ENCODE measurements at regions not wholly inside any gene's neighbourhood (a gene's known extent, or its start where the extent isn't known, plus 50 kb on each side); places are given as distances from the start of the nearest gene placed in this dataset.

DNA sequence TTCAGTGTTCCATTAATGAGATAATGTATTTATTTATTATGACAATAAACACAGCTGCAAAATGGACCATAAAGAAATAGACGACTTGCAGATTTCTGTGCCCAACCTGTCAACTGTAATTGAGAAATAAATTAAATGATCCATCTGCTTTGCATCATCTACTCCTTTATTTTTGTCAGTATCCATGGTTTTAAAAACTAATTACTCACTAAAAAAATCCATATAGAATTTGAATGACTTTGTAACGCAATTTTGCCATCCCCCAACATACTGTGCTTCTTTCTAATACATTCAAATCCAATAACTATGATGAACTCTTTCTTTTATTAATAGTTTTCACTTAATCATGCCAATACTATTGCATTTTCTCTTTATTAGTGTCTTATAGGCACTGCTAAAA lies 388.5 kb upstream of the SORCS1 start:
- H3K9me3 ChIP-seq (ENCODE audit: control insufficient read depth in 1 of 2, low read length in 2 of 2): no peaks in the 10 kb centered on the region
- no peak overlapping the region for H3K4me3 Mint-ChIP-seq
- H3K27ac ChIP-seq (ENCODE audit: low read depth, low read length): no peak overlapping the region
- intact Hi-C loops (cut with micrococcal nuclease): no loop called here
- H3K4me3 ChIP-seq (ENCODE audit: low read length in 2 of 2): no peak overlapping the region
- no peak overlapping the region for H3K27ac Mint-ChIP-seq
- peaks cover 6 to 33% (median 20%) of the 10 kb centered on the region in 8 donors for H3K9me3 Mint-ChIP-seq
- POLR2A ChIA-PET (ENCODE audit: partially characterized antibody): no interaction called here
- H3K27me3 ChIP-seq (ENCODE audit: insufficient read depth, low read length): no peaks in the 10 kb centered on the region
- no peaks in the 10 kb centered on the region for H3K27me3 Mint-ChIP-seq
- H3K36me3 Mint-ChIP-seq: no peaks in the 10 kb centered on the region
- no peaks in the 10 kb centered on the region for H3K4me1 Mint-ChIP-seq
- H3K4me1 ChIP-seq (ENCODE audit: insufficient read depth, low read length): no peaks in the 10 kb centered on the region
- no peaks in the 10 kb centered on the region for H3K36me3 ChIP-seq (ENCODE audit: insufficient read depth, low read length)
- CTCF ChIA-PET (ENCODE audit: partially characterized antibody): no interaction called here
- DNase-seq: no peak

DNA sequence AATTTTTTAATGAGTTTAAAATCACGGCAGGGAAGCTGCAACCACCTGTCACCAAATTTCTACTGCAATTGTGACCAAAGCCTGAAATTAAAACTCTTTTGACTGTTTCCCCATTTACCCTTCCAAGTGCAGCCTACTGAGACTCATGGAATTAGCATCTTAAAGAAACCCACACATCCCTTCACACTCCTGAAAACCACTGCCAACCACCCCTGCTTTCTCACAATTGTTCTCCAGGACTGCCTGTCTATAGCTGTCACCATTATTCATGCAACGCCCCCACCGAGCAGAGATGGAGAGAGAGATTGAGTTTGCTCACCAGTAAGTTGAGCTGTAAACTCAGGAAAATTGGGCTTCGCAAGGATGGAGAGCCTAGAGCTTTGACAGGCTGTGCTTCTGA lies 383.8 kb upstream of the SORCS1 start:
- CTCF ChIA-PET (ENCODE audit: partially characterized antibody): no interaction called here
- POLR2A ChIA-PET (ENCODE audit: partially characterized antibody): no interaction called here
- no peak for DNase-seq
- Histone ChIP-seq H3K9me3 (ENCODE audit: control insufficient read depth in 1 of 2, low read length in 2 of 2) (no peaks in the 10 kb centered on the region), H3K27ac (ENCODE audit: low read depth, low read length) (no peak overlapping the region), H3K27me3 (ENCODE audit: insufficient read depth, low read length) (no peaks in the 10 kb centered on the region), H3K4me1 (ENCODE audit: insufficient read depth, low read length) (no peaks in the 10 kb centered on the region), H3K4me3 (ENCODE audit: low read length in 2 of 2) (no peak overlapping the region), H3K36me3 (ENCODE audit: insufficient read depth, low read length) (no peaks in the 10 kb centered on the region)
- H3K27ac Mint-ChIP-seq: no peak overlapping the region
- no peaks in the 10 kb centered on the region for H3K36me3 Mint-ChIP-seq
- H3K4me1 Mint-ChIP-seq: no peaks in the 10 kb centered on the region
- H3K9me3 Mint-ChIP-seq: peaks cover 3 to 33% (median 13%) of the 10 kb centered on the region in 8 donors
- no peak overlapping the region for H3K4me3 Mint-ChIP-seq
- intact Hi-C loops (cut with micrococcal nuclease): no loop called here
- H3K27me3 Mint-ChIP-seq: no peaks in the 10 kb centered on the region

DNA sequence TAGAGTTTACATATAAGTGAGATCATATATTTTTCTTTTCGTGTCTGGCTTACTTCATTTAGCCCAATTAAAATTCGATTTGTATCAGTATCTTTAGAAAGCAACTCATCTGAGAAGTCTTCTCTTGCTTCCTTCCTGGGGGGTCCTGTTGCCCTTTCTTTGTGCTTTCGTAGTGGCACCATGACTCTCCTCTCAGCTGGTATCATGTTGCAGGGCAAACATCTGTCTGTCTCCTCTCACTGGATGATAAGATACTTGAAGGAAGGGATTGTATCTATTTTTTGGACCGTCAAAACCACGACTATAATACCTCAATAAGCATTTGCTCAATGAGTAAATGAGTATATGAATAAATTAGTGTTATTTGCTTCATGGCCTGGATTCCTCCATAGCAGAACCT lies 382.5 kb upstream of the SORCS1 start:
- no peak overlapping the region for H3K27ac ChIP-seq (ENCODE audit: low read depth, low read length)
- CTCF ChIA-PET (ENCODE audit: partially characterized antibody): no interaction called here

DNA sequence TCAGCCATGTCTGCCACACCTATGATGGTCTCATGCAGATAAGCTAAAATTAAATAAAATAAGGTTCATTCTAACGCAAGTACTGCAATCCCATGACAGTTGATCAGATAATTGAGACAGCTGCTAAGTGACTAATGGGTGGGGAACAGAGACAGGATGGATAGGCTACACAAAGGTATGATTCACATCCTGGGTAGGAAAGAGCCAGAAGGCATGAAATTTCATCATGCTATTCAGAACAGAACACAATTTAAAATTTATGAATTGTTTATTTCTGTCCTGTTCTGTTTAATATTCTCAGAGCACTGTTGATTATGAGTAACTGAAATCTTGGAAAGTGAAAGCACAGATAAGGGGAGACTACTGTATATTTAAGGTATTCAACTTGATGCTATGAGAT lies 381.8 kb upstream of the SORCS1 start:
- Histone ChIP-seq H3K27me3 (ENCODE audit: insufficient read depth, low read length) (no peaks in the 10 kb centered on the region), H3K4me3 (ENCODE audit: low read length in 2 of 2) (no peak overlapping the region), H3K27ac (ENCODE audit: low read depth, low read length) (no peak overlapping the region), H3K36me3 (ENCODE audit: insufficient read depth, low read length) (no peaks in the 10 kb centered on the region), H3K4me1 (ENCODE audit: insufficient read depth, low read length) (no peaks in the 10 kb centered on the region), H3K9me3 (ENCODE audit: control insufficient read depth in 1 of 2, low read length in 2 of 2) (no peaks in the 10 kb centered on the region)
- peaks cover 3 to 35% (median 14%) of the 10 kb centered on the region in 8 donors for H3K9me3 Mint-ChIP-seq
- DNase-seq: no peak
- no peak overlapping the region for H3K4me3 Mint-ChIP-seq
- no peaks in the 10 kb centered on the region for H3K36me3 Mint-ChIP-seq
- ChIA-PET POLR2A (ENCODE audit: partially characterized antibody) (no interaction called here), CTCF (ENCODE audit: partially characterized antibody) (no interaction called here)
- no peaks in the 10 kb centered on the region for H3K27me3 Mint-ChIP-seq
- intact Hi-C loops (cut with micrococcal nuclease): no loop called here
- H3K4me1 Mint-ChIP-seq: no peaks in the 10 kb centered on the region
- no peak overlapping the region for H3K27ac Mint-ChIP-seq

More for the DNA sequence above, 382.5 kb upstream of the SORCS1 start:
- Mint-ChIP-seq H3K27me3 (no peaks in the 10 kb centered on the region), H3K4me1 (no peaks in the 10 kb centered on the region), H3K36me3 (no peaks in the 10 kb centered on the region), H3K27ac (no peak overlapping the region), H3K4me3 (no peak overlapping the region), H3K9me3 (peaks cover 3 to 35% (median 14%) of the 10 kb centered on the region in 8 donors)
- no peak for DNase-seq
- POLR2A ChIA-PET (ENCODE audit: partially characterized antibody): no interaction called here
- intact Hi-C loops (cut with micrococcal nuclease): no loop called here
- no peaks in the 10 kb centered on the region for H3K9me3 ChIP-seq (ENCODE audit: control insufficient read depth in 1 of 2, low read length in 2 of 2)
- no peaks in the 10 kb centered on the region for H3K36me3 ChIP-seq (ENCODE audit: insufficient read depth, low read length)
- H3K4me1 ChIP-seq (ENCODE audit: insufficient read depth, low read length): no peaks in the 10 kb centered on the region
- no peaks in the 10 kb centered on the region for H3K27me3 ChIP-seq (ENCODE audit: insufficient read depth, low read length)
- H3K4me3 ChIP-seq (ENCODE audit: low read length in 2 of 2): no peak overlapping the region

DNA sequence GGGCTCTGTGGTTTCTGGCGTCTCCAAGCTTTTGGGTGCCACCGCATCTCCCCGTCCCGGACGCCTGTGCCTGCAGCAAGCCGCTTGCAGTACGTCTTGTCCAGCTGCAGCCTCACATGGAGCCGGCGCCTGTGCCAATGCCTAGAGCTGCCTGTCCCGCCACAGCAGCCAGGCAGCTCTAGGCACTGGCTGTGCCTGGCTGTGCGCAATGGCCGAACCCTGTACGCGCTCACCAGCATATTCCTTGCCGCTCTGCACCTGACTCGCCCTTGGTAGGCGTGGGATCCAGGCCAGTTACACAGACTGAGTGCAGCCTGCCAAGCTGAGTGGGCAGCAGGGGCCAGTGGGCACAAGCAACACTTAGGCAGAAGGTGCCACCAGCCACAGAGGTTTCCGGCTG lies 381.2 kb upstream of the SORCS1 start:
- H3K27ac Mint-ChIP-seq: no peak overlapping the region
- no peak for DNase-seq
- intact Hi-C loops (cut with micrococcal nuclease): no loop called here
- POLR2A ChIA-PET (ENCODE audit: partially characterized antibody): no interaction called here
- H3K4me3 Mint-ChIP-seq: no peak overlapping the region
- Histone ChIP-seq H3K36me3 (ENCODE audit: insufficient read depth, low read length) (no peaks in the 10 kb centered on the region), H3K9me3 (ENCODE audit: control insufficient read depth in 1 of 2, low read length in 2 of 2) (no peaks in the 10 kb centered on the region), H3K4me1 (ENCODE audit: insufficient read depth, low read length) (no peaks in the 10 kb centered on the region), H3K27me3 (ENCODE audit: insufficient read depth, low read length) (no peaks in the 10 kb centered on the region), H3K27ac (ENCODE audit: low read depth, low read length) (no peak overlapping the region), H3K4me3 (ENCODE audit: low read length in 2 of 2) (no peak overlapping the region)
- H3K27me3 Mint-ChIP-seq: no peaks in the 10 kb centered on the region
- H3K36me3 Mint-ChIP-seq: no peaks in the 10 kb centered on the region
- H3K4me1 Mint-ChIP-seq: no peaks in the 10 kb centered on the region
- H3K9me3 Mint-ChIP-seq: peaks cover 3 to 34% (median 13%) of the 10 kb centered on the region in 8 donors
- CTCF ChIA-PET (ENCODE audit: partially characterized antibody): no interaction called here

DNA sequence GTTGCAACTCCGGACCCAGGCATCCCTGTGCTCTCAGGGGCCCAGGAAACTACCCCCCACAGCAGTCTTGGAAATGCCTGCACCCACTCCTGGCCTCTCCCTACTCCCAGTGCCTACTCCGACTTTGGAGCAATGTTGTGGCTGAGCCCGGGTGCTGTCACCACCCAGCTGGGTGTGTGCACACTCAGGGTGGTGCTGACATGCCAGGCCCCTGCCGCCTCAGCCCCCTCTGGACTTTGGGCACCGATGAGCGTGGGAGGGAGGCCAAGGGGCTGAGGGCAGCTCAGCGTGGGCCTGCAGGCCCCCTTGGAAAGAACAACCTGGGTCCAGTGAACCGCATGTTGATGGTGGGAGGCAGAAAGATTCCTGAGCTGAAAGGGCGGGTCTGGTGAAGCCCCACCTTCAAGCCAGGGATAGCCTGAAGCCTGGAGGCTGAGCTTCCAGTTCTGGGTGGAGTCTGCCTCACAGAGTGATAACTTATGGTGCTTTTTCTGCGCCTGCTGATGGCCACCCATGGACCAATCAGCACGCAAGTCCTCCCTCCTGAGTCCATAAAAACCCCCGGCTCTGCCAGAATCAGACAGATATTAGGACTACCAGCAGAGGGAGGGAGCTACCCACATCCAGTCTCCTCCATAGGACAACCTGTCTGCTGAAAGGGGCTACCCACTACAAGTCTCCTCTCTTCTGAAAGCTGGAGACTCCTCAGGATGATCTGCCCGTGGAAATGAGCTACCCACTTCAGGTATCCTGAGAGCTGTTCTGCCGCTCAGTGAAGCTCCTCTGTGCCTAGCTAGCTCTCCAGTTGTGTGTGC lies 380.4 kb upstream of the SORCS1 start:
- intact Hi-C loops (cut with micrococcal nuclease): no loop called here
- H3K9me3 ChIP-seq (ENCODE audit: control insufficient read depth in 1 of 2, low read length in 2 of 2): no peaks in the 10 kb centered on the region
- H3K9me3 Mint-ChIP-seq: peaks cover 3 to 26% (median 10%) of the 10 kb centered on the region in 8 donors
- H3K4me1 Mint-ChIP-seq: no peaks in the 10 kb centered on the region
- DNase-seq: no peak
- no peak overlapping the region for H3K27ac Mint-ChIP-seq
- no peaks in the 10 kb centered on the region for H3K36me3 Mint-ChIP-seq
- H3K27me3 Mint-ChIP-seq: no peaks in the 10 kb centered on the region
- no peak overlapping the region for H3K4me3 Mint-ChIP-seq
- no peaks in the 10 kb centered on the region for H3K36me3 ChIP-seq (ENCODE audit: insufficient read depth, low read length)
- no peaks in the 10 kb centered on the region for H3K4me1 ChIP-seq (ENCODE audit: insufficient read depth, low read length)
- no peaks in the 10 kb centered on the region for H3K27me3 ChIP-seq (ENCODE audit: insufficient read depth, low read length)
- no peak overlapping the region for H3K27ac ChIP-seq (ENCODE audit: low read depth, low read length)
- ChIA-PET POLR2A (ENCODE audit: partially characterized antibody) (no interaction called here), CTCF (ENCODE audit: partially characterized antibody) (no interaction called here)
- no peak overlapping the region for H3K4me3 ChIP-seq (ENCODE audit: low read length in 2 of 2)

DNA sequence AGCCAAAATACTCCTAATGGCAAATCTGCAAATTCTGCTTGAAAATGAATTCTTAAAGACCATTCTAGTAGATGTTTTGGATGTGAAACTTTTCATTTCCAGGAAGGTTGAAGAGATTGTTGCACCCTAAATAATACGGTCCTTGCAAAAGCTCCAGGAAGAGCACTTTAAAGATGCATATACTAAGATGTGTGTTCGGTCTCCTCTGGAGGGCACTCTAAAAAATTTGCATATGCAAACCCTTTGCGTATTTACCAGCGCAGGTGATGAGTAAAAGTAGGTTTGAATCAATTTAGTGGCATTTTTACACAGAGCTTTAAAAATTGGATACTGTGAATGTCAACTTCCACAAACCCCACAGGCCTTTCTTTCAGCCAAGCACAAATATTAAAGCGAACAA lies 378.1 kb upstream of the SORCS1 start:
- CTCF ChIA-PET (ENCODE audit: partially characterized antibody): no interaction called here
- POLR2A ChIA-PET (ENCODE audit: partially characterized antibody): no interaction called here
- Histone ChIP-seq H3K9me3 (ENCODE audit: control insufficient read depth in 1 of 2, low read length in 2 of 2) (no peaks in the 10 kb centered on the region), H3K27me3 (ENCODE audit: insufficient read depth, low read length) (no peaks in the 10 kb centered on the region), H3K36me3 (ENCODE audit: insufficient read depth, low read length) (no peaks in the 10 kb centered on the region), H3K4me1 (ENCODE audit: insufficient read depth, low read length) (no peaks in the 10 kb centered on the region), H3K4me3 (ENCODE audit: low read length in 2 of 2) (no peak overlapping the region), H3K27ac (ENCODE audit: low read depth, low read length) (no peak overlapping the region)
- Mint-ChIP-seq H3K9me3 (peaks cover 0 to 14% (median 7%) of the 10 kb centered on the region in 8 donors), H3K27me3 (no peaks in the 10 kb centered on the region), H3K4me1 (no peaks in the 10 kb centered on the region), H3K27ac (no peak overlapping the region), H3K4me3 (no peak overlapping the region), H3K36me3 (no peaks in the 10 kb centered on the region)
- intact Hi-C loops (cut with micrococcal nuclease): no loop called here
- DNase-seq: no peak

DNA sequence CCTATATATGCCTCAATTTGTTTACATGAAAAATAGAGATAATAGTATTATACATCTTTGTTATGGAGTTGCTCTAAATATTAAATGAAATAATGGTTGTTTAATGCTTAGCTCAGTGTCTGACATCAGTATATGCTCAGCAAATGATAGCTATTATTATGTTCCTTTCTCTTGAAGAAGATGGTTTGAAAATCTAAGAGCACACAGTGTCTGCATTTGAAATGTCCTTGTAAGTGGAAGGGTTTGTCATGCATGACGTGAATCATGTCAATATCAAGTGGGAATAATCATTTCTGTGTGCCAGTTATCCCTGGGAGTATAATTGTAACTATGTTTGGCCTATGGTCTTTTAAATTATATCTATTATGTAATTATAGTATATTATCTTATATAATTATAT lies 377.5 kb upstream of the SORCS1 start:
- Histone ChIP-seq H3K4me1 (ENCODE audit: insufficient read depth, low read length) (no peaks in the 10 kb centered on the region), H3K27ac (ENCODE audit: low read depth, low read length) (no peak overlapping the region), H3K36me3 (ENCODE audit: insufficient read depth, low read length) (no peaks in the 10 kb centered on the region), H3K27me3 (ENCODE audit: insufficient read depth, low read length) (no peaks in the 10 kb centered on the region), H3K9me3 (ENCODE audit: control insufficient read depth in 1 of 2, low read length in 2 of 2) (no peaks in the 10 kb centered on the region), H3K4me3 (ENCODE audit: low read length in 2 of 2) (no peak overlapping the region)
- Mint-ChIP-seq H3K27me3 (no peaks in the 10 kb centered on the region), H3K4me1 (no peaks in the 10 kb centered on the region), H3K4me3 (no peak overlapping the region), H3K36me3 (no peaks in the 10 kb centered on the region), H3K27ac (no peak overlapping the region), H3K9me3 (peaks cover 4 to 14% (median 9%) of the 10 kb centered on the region in 8 donors)
- ChIA-PET CTCF (ENCODE audit: partially characterized antibody) (no interaction called here), POLR2A (ENCODE audit: partially characterized antibody) (no interaction called here)
- intact Hi-C loops (cut with micrococcal nuclease): no loop called here
- no peak for DNase-seq
